Activated T-cell treated with anti-CD3 and anti-CD28 coated beads, Interleukin-2, amount 50 U/mL, for 72 hours (primary cell): ENCODE measurements at regions not wholly inside any gene's neighbourhood (a gene's known extent, or its start where the extent isn't known, plus 50 kb on each side); places are given as distances from the start of the nearest gene placed in this dataset.

Experiments used
- ATAC-seq, 2 donors: fragments of 150-1000 bp; cut with Tn5 transposase; replicated peaks in 1 of 2; 2 replicates each; pipeline ENCODE4 v1.10.0; 2021; ENCODE audit warnings: moderate library complexity in 2 of 2, mild to moderate bottlenecking in 1 of 2
- DNase-seq, 2 donors: peaks; one replicate each; pipeline ENCODE4 v3.0.0; 2021 to 2022; ENCODE audit warnings: mixed read lengths in 1 of 2
- H3K27ac Mint-ChIP-seq: one replicate; pipeline ENCODE4 v1.8.0; 2022; ENCODE audit warnings: mild to moderate bottlenecking, moderate library complexity, mixed read lengths
- H3K27me3 Mint-ChIP-seq: one replicate; pipeline ENCODE4 v1.8.0; 2022; ENCODE audit warnings: low read depth, mixed read lengths
- H3K36me3 Mint-ChIP-seq, 2 donors: one replicate each; pipeline ENCODE4 v1.8.0; 2022; ENCODE audit warnings: mixed read lengths in 2 of 2, mild to moderate bottlenecking in 1 of 2; ENCODE audit not compliant: insufficient read depth in 2 of 2
- H3K4me1 Mint-ChIP-seq: one replicate; pipeline ENCODE4 v1.8.0; 2022; ENCODE audit warnings: low read depth, mixed read lengths
- H3K4me3 Mint-ChIP-seq, 2 donors: one replicate each; pipeline ENCODE4 v1.8.0; 2022; ENCODE audit warnings: mild to moderate bottlenecking in 2 of 2, mixed read lengths in 2 of 2, moderate library complexity in 2 of 2
- H3K9me3 Mint-ChIP-seq, 2 donors: one replicate each; pipeline ENCODE4 v1.8.0; 2022; ENCODE audit warnings: mixed read lengths in 2 of 2

DNA sequence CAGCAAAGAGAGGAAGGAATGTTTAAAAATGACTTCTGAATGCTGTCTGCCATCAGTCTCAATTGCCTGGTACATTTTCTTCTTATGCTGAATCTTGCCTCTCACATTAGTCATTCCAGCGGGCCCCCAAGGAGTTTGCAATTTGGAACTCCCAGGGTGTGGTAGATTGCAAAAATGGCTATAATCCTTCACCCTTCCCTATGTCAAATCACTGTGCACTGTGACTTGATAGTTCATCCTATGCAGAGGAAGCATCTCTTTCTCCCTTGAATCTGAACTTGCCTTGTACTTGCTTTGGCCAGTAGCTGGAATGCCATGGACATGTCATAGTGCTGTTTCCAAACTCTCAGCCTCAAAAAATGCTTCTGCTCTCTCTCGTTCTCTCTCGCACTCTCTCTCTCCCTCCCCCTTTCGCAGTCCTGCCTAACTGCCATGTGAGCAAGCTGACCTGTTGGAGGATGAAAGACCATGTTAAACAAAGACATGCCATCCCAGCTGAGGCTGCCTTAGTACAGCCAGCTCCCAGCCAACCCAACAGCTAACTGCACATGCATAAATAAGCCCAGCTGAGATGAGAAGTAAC is 284.0 kb upstream of the TLE4 start:
- no peak for ATAC-seq
- H3K4me1 Mint-ChIP-seq = no peaks in the 10 kb centered on the region
- H3K27ac Mint-ChIP-seq = no peak overlapping the region
- H3K9me3 Mint-ChIP-seq = peaks cover 0 to 1% of the 10 kb centered on the region in 2 donors
- DNase-seq = no peak
- no peaks in the 10 kb centered on the region for H3K27me3 Mint-ChIP-seq
- no peak overlapping the region for H3K4me3 Mint-ChIP-seq
- no peaks in the 10 kb centered on the region for H3K36me3 Mint-ChIP-seq

DNA sequence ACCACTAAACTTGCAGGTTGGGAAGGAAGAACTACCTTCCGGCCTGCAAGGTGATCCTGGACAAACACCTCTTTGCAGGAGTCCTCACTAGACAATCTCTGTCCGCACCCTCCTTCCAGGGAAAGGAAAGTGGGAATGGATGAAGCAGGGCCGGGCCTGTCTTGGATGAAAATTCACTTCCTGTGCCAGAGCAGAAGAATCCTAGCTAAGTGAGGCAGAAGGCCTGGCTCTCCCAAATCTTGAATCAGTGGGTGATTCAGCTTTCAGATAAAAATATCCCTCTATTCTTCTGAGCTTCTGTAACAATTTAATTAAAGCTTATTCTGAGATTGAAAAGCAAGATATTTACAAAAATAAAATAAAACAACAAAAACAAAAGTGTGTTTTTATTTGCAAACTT is 281.9 kb upstream of the TLE4 start:
- Mint-ChIP-seq H3K27ac (no peak overlapping the region), H3K4me1 (no peaks in the 10 kb centered on the region), H3K36me3 (no peaks in the 10 kb centered on the region), H3K9me3 (peaks cover 0 to 1% of the 10 kb centered on the region in 2 donors), H3K27me3 (no peaks in the 10 kb centered on the region), H3K4me3 (no peak overlapping the region)
- DNase-seq = no peak
- no peak for ATAC-seq

DNA sequence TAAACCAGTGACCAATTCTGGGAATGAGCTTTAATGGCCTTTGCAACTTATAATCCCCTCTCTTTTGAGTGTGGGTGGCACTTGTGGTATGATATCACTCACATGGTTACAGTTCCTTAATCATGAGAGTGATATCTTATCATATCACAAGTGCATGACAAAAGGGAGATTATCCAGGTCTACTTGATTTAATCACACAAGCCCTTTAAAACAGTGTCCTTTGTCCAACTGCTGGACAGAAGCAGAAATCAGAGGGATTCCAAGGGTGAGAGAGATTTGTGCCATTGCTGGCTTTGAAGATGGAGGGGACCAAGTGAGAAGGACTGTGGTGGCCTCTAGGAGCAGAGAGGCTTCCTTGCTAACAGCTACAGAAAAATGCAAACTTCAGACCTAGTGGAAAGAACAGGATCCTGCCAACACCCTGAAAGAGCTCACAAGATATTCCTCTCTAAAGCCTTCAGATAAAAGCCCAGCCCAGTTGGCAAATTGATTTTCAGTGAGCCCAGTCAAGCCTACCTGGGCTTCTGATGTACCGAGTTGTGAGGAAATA is 279.0 kb upstream of the TLE4 start:
- no peaks in the 10 kb centered on the region for H3K36me3 Mint-ChIP-seq
- DNase-seq (no peak), ATAC-seq (no peak)
- H3K4me1 Mint-ChIP-seq = no peaks in the 10 kb centered on the region
- H3K27me3 Mint-ChIP-seq = no peaks in the 10 kb centered on the region
- H3K9me3 Mint-ChIP-seq = peaks cover 0 to 1% of the 10 kb centered on the region in 2 donors
- no peak overlapping the region for H3K4me3 Mint-ChIP-seq
- H3K27ac Mint-ChIP-seq = no peak overlapping the region

DNA sequence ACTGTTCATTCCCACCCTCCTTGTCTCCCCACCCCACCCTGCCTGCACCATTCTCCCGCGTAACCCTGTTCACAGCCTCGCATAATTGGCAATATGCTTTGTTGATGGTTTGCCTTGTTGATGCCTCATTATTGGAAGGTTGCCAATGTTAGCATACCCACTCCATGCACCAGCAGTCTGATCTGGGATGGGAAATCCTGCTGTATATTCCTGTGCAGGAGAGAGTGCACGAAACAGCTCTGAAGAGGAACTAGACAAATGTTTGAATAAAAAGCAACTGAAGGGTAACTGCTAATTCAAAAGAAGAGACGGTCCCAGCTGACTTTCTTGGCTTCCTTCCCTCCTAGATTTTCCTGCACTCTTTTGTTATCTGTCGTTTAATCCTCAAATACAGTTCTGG is 271.7 kb upstream of the TLE4 start:
- no peak for DNase-seq
- Mint-ChIP-seq H3K4me3 (no peak overlapping the region), H3K36me3 (no peaks in the 10 kb centered on the region), H3K4me1 (no peaks in the 10 kb centered on the region), H3K9me3 (no peaks in the 10 kb centered on the region), H3K27ac (no peak overlapping the region), H3K27me3 (peaks cover 6% of the 10 kb centered on the region)
- ATAC-seq = no peak

DNA sequence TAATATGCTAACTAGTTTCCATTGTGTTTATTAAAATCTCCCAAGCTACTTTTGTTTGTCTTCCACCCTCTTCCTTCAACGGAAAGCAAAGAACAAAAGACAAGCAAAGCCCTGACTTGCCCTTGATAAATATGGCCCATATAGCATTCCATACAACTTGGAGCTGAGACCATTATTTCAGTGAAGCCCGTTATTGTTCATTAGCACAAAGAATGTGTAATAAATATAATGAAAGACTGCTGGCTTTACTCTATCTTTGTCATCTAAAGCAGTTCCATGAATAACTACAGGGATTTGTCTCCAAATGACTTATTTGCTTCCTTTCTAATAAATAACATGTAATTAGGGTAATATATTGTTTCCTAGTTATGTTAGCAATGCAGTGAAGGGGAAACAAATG is 270.7 kb upstream of the TLE4 start:
- Mint-ChIP-seq H3K27ac (no peak overlapping the region), H3K36me3 (no peaks in the 10 kb centered on the region), H3K4me1 (no peaks in the 10 kb centered on the region), H3K27me3 (peaks cover 6% of the 10 kb centered on the region), H3K9me3 (no peaks in the 10 kb centered on the region), H3K4me3 (no peak overlapping the region)
- DNase-seq = no peak
- ATAC-seq = no peak

DNA sequence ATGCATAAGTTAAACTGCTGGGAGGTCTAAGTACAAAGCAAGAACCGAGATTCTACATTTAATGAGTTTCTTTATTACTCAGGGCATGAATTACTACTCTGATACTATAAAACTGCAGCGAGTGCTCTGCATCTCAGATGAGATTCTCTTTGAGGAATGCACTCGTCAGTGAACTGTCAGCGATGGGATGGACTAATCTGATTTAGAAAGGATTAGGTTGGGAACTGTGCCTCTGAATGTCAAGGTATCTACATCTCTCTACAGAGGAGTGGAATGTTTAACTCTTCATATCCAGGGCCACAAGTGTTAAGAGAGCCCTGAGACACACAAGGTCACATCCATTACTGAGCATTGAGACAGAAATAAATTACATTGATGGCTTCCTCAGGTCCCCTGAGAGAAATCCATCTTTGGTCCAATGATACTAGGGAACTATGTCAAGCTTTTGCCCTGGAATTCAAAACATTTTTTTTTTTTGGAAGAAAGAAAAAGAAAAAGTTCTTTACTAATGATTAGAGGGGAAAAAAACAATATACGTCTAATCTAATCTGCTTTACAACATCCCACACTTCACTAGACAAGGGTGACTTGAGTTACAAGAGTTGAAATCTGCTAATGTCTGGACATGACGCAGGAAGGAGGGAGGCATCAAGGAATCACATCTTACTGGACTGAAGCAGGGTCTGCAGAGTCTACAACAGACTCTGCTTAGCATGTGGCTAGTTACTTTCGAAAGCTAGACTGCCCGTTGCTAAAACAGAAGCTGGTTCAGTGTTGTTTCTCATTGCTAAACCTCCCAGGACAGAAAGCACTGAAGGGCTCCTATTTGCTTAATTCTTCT is 270.0 kb upstream of the TLE4 start:
- peaks cover 6% of the 10 kb centered on the region for H3K27me3 Mint-ChIP-seq
- no peaks in the 10 kb centered on the region for H3K4me1 Mint-ChIP-seq
- no peaks in the 10 kb centered on the region for H3K9me3 Mint-ChIP-seq
- ATAC-seq (no peak), DNase-seq (no peak)
- no peaks in the 10 kb centered on the region for H3K36me3 Mint-ChIP-seq
- no peak overlapping the region for H3K4me3 Mint-ChIP-seq
- H3K27ac Mint-ChIP-seq = no peak overlapping the region

DNA sequence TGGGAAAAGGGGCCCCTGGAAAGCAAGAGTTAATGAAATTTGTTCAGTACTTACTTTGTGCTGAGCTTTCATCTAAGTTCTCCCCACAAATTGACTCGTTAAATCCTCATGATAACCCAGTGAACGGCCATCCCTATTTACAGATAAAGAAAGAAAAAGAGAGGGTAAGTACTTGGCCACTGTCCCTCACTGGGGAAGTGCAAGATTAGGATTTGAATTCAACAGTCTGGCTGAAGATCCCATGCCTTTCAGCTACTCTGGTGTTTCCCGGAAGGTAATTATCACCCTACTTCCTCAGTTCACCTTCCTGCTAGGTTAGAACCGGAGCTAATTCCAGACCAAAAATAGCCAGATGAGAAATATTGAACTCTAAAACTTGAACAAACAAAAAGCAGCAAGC is 269.2 kb upstream of the TLE4 start:
- H3K4me3 Mint-ChIP-seq = no peak overlapping the region
- peaks cover 6% of the 10 kb centered on the region for H3K27me3 Mint-ChIP-seq
- ATAC-seq (no peak), DNase-seq (no peak)
- H3K9me3 Mint-ChIP-seq = no peaks in the 10 kb centered on the region
- no peaks in the 10 kb centered on the region for H3K36me3 Mint-ChIP-seq
- no peak overlapping the region for H3K27ac Mint-ChIP-seq
- H3K4me1 Mint-ChIP-seq = no peaks in the 10 kb centered on the region

DNA sequence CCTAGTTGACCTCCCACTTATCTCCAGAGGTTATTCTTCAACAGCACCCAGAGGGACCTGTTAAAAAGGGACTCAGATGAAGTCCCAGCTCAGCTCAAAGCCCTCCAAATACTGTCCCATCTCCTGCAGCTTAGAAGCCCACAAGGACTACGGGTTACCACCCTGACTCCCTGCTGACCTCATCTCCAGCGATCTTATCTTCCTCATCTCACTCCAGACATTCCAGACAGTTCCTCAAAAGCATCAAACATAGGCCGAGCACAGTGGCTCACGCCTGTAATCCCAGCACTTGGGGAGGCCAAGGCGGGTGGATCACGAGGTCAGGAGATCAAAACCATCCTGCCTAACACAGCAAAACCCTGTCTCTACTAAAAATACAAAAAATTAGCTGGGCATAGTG is 263.8 kb upstream of the TLE4 start:
- no peak overlapping the region for H3K4me3 Mint-ChIP-seq
- DNase-seq (no peak), ATAC-seq (no peak)
- no peak overlapping the region for H3K27ac Mint-ChIP-seq
- no peaks in the 10 kb centered on the region for H3K9me3 Mint-ChIP-seq
- peaks cover 6% of the 10 kb centered on the region for H3K27me3 Mint-ChIP-seq
- no peaks in the 10 kb centered on the region for H3K36me3 Mint-ChIP-seq
- no peaks in the 10 kb centered on the region for H3K4me1 Mint-ChIP-seq

DNA sequence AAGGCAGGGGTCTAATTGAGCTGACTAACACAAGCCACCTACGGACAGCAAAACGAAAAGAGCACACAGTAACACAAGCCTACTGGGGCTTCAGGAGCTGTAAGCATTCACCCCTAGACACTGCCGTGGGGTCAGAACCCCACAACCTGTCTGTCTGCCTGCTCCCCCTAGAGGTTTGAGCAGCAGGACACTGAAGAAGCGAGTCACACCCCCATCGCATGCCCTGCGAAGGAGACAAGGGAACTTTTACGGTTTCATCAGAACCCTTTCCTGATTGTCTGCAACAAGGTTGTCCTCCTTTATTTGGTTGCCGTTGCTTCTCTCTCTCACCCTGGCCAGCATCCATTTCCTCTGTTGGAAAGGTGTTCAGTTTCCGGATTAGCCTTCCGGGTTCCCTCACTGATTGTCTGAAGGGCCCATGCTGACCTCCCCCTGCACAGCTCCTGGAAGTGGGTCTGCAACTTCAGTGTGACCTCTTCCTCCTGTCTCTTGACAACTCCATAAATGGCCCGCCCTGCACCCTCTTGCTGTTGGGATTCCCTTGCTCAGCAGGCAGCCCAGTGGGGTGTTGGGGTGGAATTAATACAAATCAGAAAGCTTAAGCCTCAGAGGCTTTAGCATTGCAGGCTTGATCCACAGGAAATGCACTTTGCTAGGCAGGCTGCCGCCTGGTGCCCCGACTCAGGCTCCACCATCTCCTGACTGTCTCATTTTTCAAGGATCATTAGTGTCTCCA is 258.9 kb upstream of the TLE4 start:
- ATAC-seq (no peak), DNase-seq (no peak)
- Mint-ChIP-seq H3K36me3 (no peaks in the 10 kb centered on the region), H3K4me3 (no peak overlapping the region), H3K27ac (no peak overlapping the region), H3K4me1 (no peaks in the 10 kb centered on the region), H3K9me3 (no peaks in the 10 kb centered on the region), H3K27me3 (no peaks in the 10 kb centered on the region)

DNA sequence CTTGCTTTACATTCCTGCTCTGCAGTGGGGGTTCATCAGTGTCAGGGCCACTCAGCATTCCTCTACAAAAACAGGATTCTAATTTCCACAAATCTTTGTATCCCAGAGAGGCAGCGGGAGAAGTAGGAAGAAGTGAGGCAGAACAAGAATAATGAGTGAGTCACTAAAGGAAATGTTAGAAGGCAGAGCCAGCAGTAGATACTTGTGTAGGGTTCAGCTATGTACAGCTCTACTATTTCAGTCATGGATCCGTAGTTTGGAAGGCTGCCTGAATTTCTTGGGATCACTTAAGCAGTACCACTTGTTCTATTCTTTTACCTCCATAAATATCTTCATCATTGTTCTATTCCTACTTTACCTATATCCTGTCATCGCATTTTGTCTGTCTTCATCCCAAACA is 246.3 kb upstream of the TLE4 start:
- Mint-ChIP-seq H3K27me3 (no peaks in the 10 kb centered on the region), H3K9me3 (peaks cover 0 to 2% of the 10 kb centered on the region in 2 donors), H3K36me3 (no peaks in the 10 kb centered on the region), H3K4me1 (no peaks in the 10 kb centered on the region), H3K4me3 (no peak overlapping the region), H3K27ac (no peak overlapping the region)
- no peak for DNase-seq
- no peak for ATAC-seq

DNA sequence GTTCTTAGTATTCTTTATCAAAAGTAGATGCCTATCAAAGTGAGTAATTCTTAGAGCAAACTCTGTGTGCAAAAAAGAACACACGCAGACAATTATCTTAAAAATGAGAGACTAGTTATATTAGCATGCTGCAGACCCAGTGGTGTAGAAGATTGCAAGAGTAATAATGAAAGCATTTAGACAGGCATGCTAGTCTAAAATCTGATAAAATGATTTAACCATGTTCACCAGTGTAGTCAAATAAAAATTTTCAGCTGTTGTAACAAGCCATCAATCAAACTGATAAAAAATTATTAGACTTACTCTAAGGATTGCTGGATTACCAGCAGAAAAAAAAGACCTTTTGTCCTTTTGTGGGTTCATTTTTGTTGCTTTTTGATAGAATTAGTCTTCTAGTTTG is 241.9 kb upstream of the TLE4 start:
- H3K27ac Mint-ChIP-seq = no peak overlapping the region
- no peaks in the 10 kb centered on the region for H3K4me1 Mint-ChIP-seq
- DNase-seq (no peak), ATAC-seq (no peak)
- no peak overlapping the region for H3K4me3 Mint-ChIP-seq
- H3K27me3 Mint-ChIP-seq = no peaks in the 10 kb centered on the region
- H3K9me3 Mint-ChIP-seq = no peaks in the 10 kb centered on the region
- no peaks in the 10 kb centered on the region for H3K36me3 Mint-ChIP-seq

DNA sequence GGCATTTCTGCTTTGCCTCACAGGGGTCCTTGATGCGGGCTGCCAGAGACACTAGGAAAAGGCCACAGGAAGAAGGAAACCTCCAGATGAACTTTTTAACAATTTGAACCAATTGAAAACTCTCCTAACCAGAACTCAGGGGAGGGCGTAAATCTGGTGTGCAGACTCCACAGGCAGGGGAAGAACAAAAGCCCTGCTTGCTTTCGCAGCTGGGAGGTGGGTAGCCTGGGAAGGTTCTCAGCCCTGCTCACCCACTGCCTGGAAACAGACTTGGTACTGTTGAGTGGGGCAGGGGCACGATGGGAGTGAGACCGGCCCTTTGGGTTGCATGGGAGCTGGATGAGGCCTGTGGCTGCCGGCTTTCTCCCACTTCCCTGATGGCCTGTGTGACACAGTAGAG is 237.8 kb upstream of the TLE4 start:
- Mint-ChIP-seq H3K27ac (no peak overlapping the region), H3K36me3 (no peaks in the 10 kb centered on the region), H3K4me1 (no peaks in the 10 kb centered on the region), H3K9me3 (peaks cover 2 to 4% of the 10 kb centered on the region in 2 donors), H3K4me3 (no peak overlapping the region), H3K27me3 (no peaks in the 10 kb centered on the region)
- no peak for ATAC-seq
- no peak for DNase-seq

DNA sequence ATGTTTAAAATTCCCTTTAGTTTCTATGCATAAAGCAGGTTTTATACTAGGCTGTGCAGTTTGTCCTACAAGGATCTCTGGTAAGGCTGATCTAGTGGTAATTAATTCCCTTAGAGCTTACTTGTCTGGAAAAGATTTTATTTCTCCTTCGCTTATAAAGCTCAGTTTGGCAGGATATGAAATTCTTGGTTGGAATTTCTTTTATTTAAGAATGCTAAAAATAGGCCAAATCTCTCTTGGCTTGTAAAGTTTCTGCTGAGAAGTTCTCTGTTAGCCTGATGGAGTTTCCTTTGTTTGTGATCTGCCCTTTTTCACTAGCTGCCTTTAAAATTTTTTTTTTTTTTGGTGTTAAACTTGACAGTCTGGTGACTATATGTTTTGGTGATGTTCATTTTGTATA is 237.1 kb upstream of the TLE4 start:
- Mint-ChIP-seq H3K27me3 (no peaks in the 10 kb centered on the region), H3K27ac (no peak overlapping the region), H3K9me3 (peaks cover 2 to 4% of the 10 kb centered on the region in 2 donors), H3K4me3 (no peak overlapping the region), H3K4me1 (no peaks in the 10 kb centered on the region), H3K36me3 (no peaks in the 10 kb centered on the region)
- no peak for ATAC-seq
- DNase-seq = no peak
